ENCODE measurements at regions not wholly inside any gene's neighbourhood (a gene's known extent, or its start where the extent isn't known, plus 50 kb on each side); places are given as distances from the start of the nearest gene placed in this dataset.

- Histone ChIP-seq H3K27me3 (ENCODE audit: control insufficient read depth in 1 of 2, insufficient read depth in 1 of 2, low read length in 2 of 2) (no peaks in the 10 kb centered on the region), H3K4me2 (ENCODE audit: low read length, poor library complexity, severe bottlenecking) (no peak overlapping the region), H3K23ac (ENCODE audit: low read length in 2 of 2) (no peak overlapping the region), H3K4me1 (ENCODE audit: control insufficient read depth, insufficient read depth, low read depth, low read length) (no peaks in the 10 kb centered on the region), H3K9ac (ENCODE audit: low read length) (no peak overlapping the region), H3K4me3 (ENCODE audit: insufficient read depth in 1 of 2, low read depth in 1 of 2, low read length in 2 of 2) (no peak overlapping the region), H3K4ac (ENCODE audit: low read depth in 1 of 2, low read length in 2 of 2) (no peak overlapping the region), H2AK5ac (ENCODE audit: low read length, severe bottlenecking) (no peak overlapping the region), H4K91ac (ENCODE audit: low read length) (no peak overlapping the region), H2BK5ac (ENCODE audit: low read depth, low read length, poor library complexity, severe bottlenecking) (no peak overlapping the region), H3K14ac (ENCODE audit: low read length in 2 of 2) (no peak overlapping the region), H2AFZ (ENCODE audit: low read depth, low read length) (no peak overlapping the region), H3K27ac (ENCODE audit: low read length, poor library complexity, severe bottlenecking) (no peak overlapping the region), H2BK15ac (ENCODE audit: low read depth, poor library complexity, severe bottlenecking) (no peak overlapping the region), H3K36me3 (ENCODE audit: control insufficient read depth in 1 of 2, insufficient read depth in 2 of 2, low read depth in 1 of 2, low read length in 2 of 2) (no peaks in the 10 kb centered on the region), H4K8ac (ENCODE audit: low read length) (no peak overlapping the region), H3K9me3 (ENCODE audit: control insufficient read depth, low read length) (peaks cover 5% of the 10 kb centered on the region), H2BK120ac (ENCODE audit: low read depth, low read length) (no peak overlapping the region), H3K79me1 (replicated peaks; ENCODE audit: low read length, poor library complexity, severe bottlenecking) (no peaks in the 10 kb centered on the region), H2BK12ac (ENCODE audit: low read length in 2 of 2) (no peak overlapping the region), H3K18ac (ENCODE audit: low read depth in 1 of 2, low read length in 2 of 2) (no peak overlapping the region)
- no peak for DNase-seq
- 85% methylated on average over 1 of the region's 2 CpGs for WGBS
Measured at GRCh38 chr1:60329651-60330050, 256.1 kb upstream of the C1orf87 start.

GRCh38 chr1:60311838-60312237 lies 238.3 kb upstream of the C1orf87 start:
- no peak overlapping the region for H3K9ac ChIP-seq (ENCODE audit: low read length)
- no peak overlapping the region for H3K4ac ChIP-seq (ENCODE audit: low read depth in 1 of 2, low read length in 2 of 2)
- H3K23ac ChIP-seq (ENCODE audit: low read length in 2 of 2): no peak overlapping the region
- H3K9me3 ChIP-seq (ENCODE audit: control insufficient read depth, low read length): peaks cover 6% of the 10 kb centered on the region
- no peaks in the 10 kb centered on the region for H3K36me3 ChIP-seq (ENCODE audit: control insufficient read depth in 1 of 2, insufficient read depth in 2 of 2, low read depth in 1 of 2, low read length in 2 of 2)
- H4K8ac ChIP-seq (ENCODE audit: low read length): no peak overlapping the region
- H3K18ac ChIP-seq (ENCODE audit: low read depth in 1 of 2, low read length in 2 of 2): no peak overlapping the region
- no peaks in the 10 kb centered on the region for H3K27me3 ChIP-seq (ENCODE audit: control insufficient read depth in 1 of 2, insufficient read depth in 1 of 2, low read length in 2 of 2)
- H2AK5ac ChIP-seq (ENCODE audit: low read length, severe bottlenecking): no peak overlapping the region
- H2BK15ac ChIP-seq (ENCODE audit: low read depth, poor library complexity, severe bottlenecking): no peak overlapping the region
- no peak overlapping the region for H3K14ac ChIP-seq (ENCODE audit: low read length in 2 of 2)
- no peak for DNase-seq
- H3K4me1 ChIP-seq (ENCODE audit: control insufficient read depth, insufficient read depth, low read depth, low read length): no peaks in the 10 kb centered on the region
- H3K79me1 ChIP-seq (replicated peaks; ENCODE audit: low read length, poor library complexity, severe bottlenecking): no peaks in the 10 kb centered on the region
- no peak overlapping the region for H2BK12ac ChIP-seq (ENCODE audit: low read length in 2 of 2)
- no peak overlapping the region for H2BK120ac ChIP-seq (ENCODE audit: low read depth, low read length)
- no peak overlapping the region for H2BK5ac ChIP-seq (ENCODE audit: low read depth, low read length, poor library complexity, severe bottlenecking)
- no peak overlapping the region for H3K4me2 ChIP-seq (ENCODE audit: low read length, poor library complexity, severe bottlenecking)
- H3K4me3 ChIP-seq (ENCODE audit: insufficient read depth in 1 of 2, low read depth in 1 of 2, low read length in 2 of 2): no peak overlapping the region
- no peak overlapping the region for H3K27ac ChIP-seq (ENCODE audit: low read length, poor library complexity, severe bottlenecking)
- H4K91ac ChIP-seq (ENCODE audit: low read length): no peak overlapping the region
- H2AFZ ChIP-seq (ENCODE audit: low read depth, low read length): no peak overlapping the region

GRCh38 chr1:60299581-60299980 lies 226.0 kb upstream of the C1orf87 start:
- no peaks in the 10 kb centered on the region for H3K9me3 ChIP-seq (ENCODE audit: control insufficient read depth, low read length)
- no peak overlapping the region for H2AFZ ChIP-seq (ENCODE audit: low read depth, low read length)
- H3K4me3 ChIP-seq (ENCODE audit: insufficient read depth in 1 of 2, low read depth in 1 of 2, low read length in 2 of 2): no peak overlapping the region
- H4K8ac ChIP-seq (ENCODE audit: low read length): no peak overlapping the region
- H3K27me3 ChIP-seq (ENCODE audit: control insufficient read depth in 1 of 2, insufficient read depth in 1 of 2, low read length in 2 of 2): peaks cover 0 to 7% of the 10 kb centered on the region in 2 experiments
- no peak overlapping the region for H2BK12ac ChIP-seq (ENCODE audit: low read length in 2 of 2)
- H3K4ac ChIP-seq (ENCODE audit: low read depth in 1 of 2, low read length in 2 of 2): no peak overlapping the region
- H3K36me3 ChIP-seq (ENCODE audit: control insufficient read depth in 1 of 2, insufficient read depth in 2 of 2, low read depth in 1 of 2, low read length in 2 of 2): no peaks in the 10 kb centered on the region
- no peak overlapping the region for H3K9ac ChIP-seq (ENCODE audit: low read length)
- H2AK5ac ChIP-seq (ENCODE audit: low read length, severe bottlenecking): no peak overlapping the region
- H3K4me2 ChIP-seq (ENCODE audit: low read length, poor library complexity, severe bottlenecking): no peak overlapping the region
- H3K18ac ChIP-seq (ENCODE audit: low read depth in 1 of 2, low read length in 2 of 2): no peak overlapping the region
- no peak overlapping the region for H3K27ac ChIP-seq (ENCODE audit: low read length, poor library complexity, severe bottlenecking)
- no peak overlapping the region for H2BK5ac ChIP-seq (ENCODE audit: low read depth, low read length, poor library complexity, severe bottlenecking)
- WGBS: 69% methylated on average over 2 of the region's 5 CpGs
- no peak overlapping the region for H3K23ac ChIP-seq (ENCODE audit: low read length in 2 of 2)
- no peak overlapping the region for H3K14ac ChIP-seq (ENCODE audit: low read length in 2 of 2)
- H2BK120ac ChIP-seq (ENCODE audit: low read depth, low read length): no peak overlapping the region
- no peaks in the 10 kb centered on the region for H3K79me1 ChIP-seq (replicated peaks; ENCODE audit: low read length, poor library complexity, severe bottlenecking)
- H3K4me1 ChIP-seq (ENCODE audit: control insufficient read depth, insufficient read depth, low read depth, low read length): no peaks in the 10 kb centered on the region
- no peak overlapping the region for H4K91ac ChIP-seq (ENCODE audit: low read length)
- DNase-seq: no peak
- H2BK15ac ChIP-seq (ENCODE audit: low read depth, poor library complexity, severe bottlenecking): no peak overlapping the region

GRCh38 chr1:60298290-60298689 lies 224.7 kb upstream of the C1orf87 start:
- Histone ChIP-seq H4K8ac (ENCODE audit: low read length) (no peak overlapping the region), H2BK120ac (ENCODE audit: low read depth, low read length) (no peak overlapping the region), H2BK12ac (ENCODE audit: low read length in 2 of 2) (no peak overlapping the region), H2AFZ (ENCODE audit: low read depth, low read length) (no peak overlapping the region), H3K9me3 (ENCODE audit: control insufficient read depth, low read length) (no peaks in the 10 kb centered on the region), H3K27me3 (ENCODE audit: control insufficient read depth in 1 of 2, insufficient read depth in 1 of 2, low read length in 2 of 2) (peaks cover 0 to 7% of the 10 kb centered on the region in 2 experiments), H3K27ac (ENCODE audit: low read length, poor library complexity, severe bottlenecking) (no peak overlapping the region), H4K91ac (ENCODE audit: low read length) (no peak overlapping the region), H2BK15ac (ENCODE audit: low read depth, poor library complexity, severe bottlenecking) (no peak overlapping the region), H3K36me3 (ENCODE audit: control insufficient read depth in 1 of 2, insufficient read depth in 2 of 2, low read depth in 1 of 2, low read length in 2 of 2) (no peaks in the 10 kb centered on the region), H3K4ac (ENCODE audit: low read depth in 1 of 2, low read length in 2 of 2) (no peak overlapping the region), H3K4me3 (ENCODE audit: insufficient read depth in 1 of 2, low read depth in 1 of 2, low read length in 2 of 2) (no peak overlapping the region), H3K18ac (ENCODE audit: low read depth in 1 of 2, low read length in 2 of 2) (no peak overlapping the region), H3K23ac (ENCODE audit: low read length in 2 of 2) (no peak overlapping the region), H2AK5ac (ENCODE audit: low read length, severe bottlenecking) (no peak overlapping the region), H3K14ac (ENCODE audit: low read length in 2 of 2) (no peak overlapping the region), H2BK5ac (ENCODE audit: low read depth, low read length, poor library complexity, severe bottlenecking) (no peak overlapping the region), H3K4me2 (ENCODE audit: low read length, poor library complexity, severe bottlenecking) (no peak overlapping the region), H3K9ac (ENCODE audit: low read length) (no peak overlapping the region), H3K79me1 (replicated peaks; ENCODE audit: low read length, poor library complexity, severe bottlenecking) (no peaks in the 10 kb centered on the region), H3K4me1 (ENCODE audit: control insufficient read depth, insufficient read depth, low read depth, low read length) (no peaks in the 10 kb centered on the region)
- 77% methylated on average over 3 of the region's 3 CpGs for whole genome bisulfite sequencing
- DNase-seq: no peak
